Vagina (tissue), 2 donors: ENCODE measurements at regions not wholly inside any gene's neighbourhood (a gene's known extent, or its start where the extent isn't known, plus 50 kb on each side); places are given as distances from the start of the nearest gene placed in this dataset.

Source experiments
- CTCF ChIP-seq, 3 experiments: fragments of 450-650 bp in 2 of 3; fragments of 200-600 bp in 1 of 3; sonication (generic) in 1 of 3; IDR thresholded peaks; one replicate each; pipeline ENCODE4 v1.5.1; 2017 to 2019; ENCODE audit warnings: antibody characterized with exemption in 3 of 3, mild to moderate bottlenecking in 2 of 3, moderate library complexity in 2 of 3
- POLR2A ChIP-seq, 2 donors: fragments of 450-650 bp; IDR thresholded peaks; one replicate each; pipeline ENCODE4 v1.6.1; 2017; ENCODE audit warnings: antibody characterized with exemption in 2 of 2, mild to moderate bottlenecking in 2 of 2, moderate library complexity in 2 of 2
- POLR2AphosphoS5 ChIP-seq, 2 donors: sonication (generic); formaldehyde crosslinking; IDR thresholded peaks; one replicate each; pipeline ENCODE4 v1.9.0; 2017; ENCODE audit warnings: antibody characterized with exemption in 2 of 2, mild to moderate bottlenecking in 2 of 2, low read depth in 1 of 2; ENCODE audit not compliant: insufficient read depth in 1 of 2

GRCh38 chr12:115716551-115716950 is 560.9 kb downstream of the MED13L start:
- TF ChIP-seq CTCF (IDR thresholded peaks at IDR 0.05) (no peak), POLR2AphosphoS5 (IDR thresholded peaks at IDR 0.05; ENCODE audit: insufficient read depth in 1 of 2, low read depth in 1 of 2) (no peak), POLR2A (IDR thresholded peaks at IDR 0.05) (no peak)
